K562 (cell line): ENCODE measurements at regions not wholly inside any gene's neighbourhood (a gene's known extent, or its start where the extent isn't known, plus 50 kb on each side); places are given as distances from the start of the nearest gene placed in this dataset.
"Not testable (repeated sequence)": the region's sequence is repeated elsewhere in the genome, so short reads cannot be mapped to it uniquely, and the experiment has no call there.

ENCODE experiments used
- ATAC-seq: fragments of 200-7000 bp; cut with Tn5 transposase; 3 replicates; pipeline ENCODE4 v1.9.1; 2020; ENCODE audit warnings: moderate library complexity
- BruUV-seq: library from RNA; stranded (reverse); fragments of 400-500 nt; replicated peaks from 2 replicates; lab custom pipeline; 2021; lab: Mats Ljungman, UMichigan
- CTCF ChIA-PET: fragments of 300-600 bp; formaldehyde crosslinking; extraction: SDS; loops from one replicate; lab custom pipeline; 2021; ENCODE audit warnings: low intra/inter-chr PET ratio; lab: Yijun Ruan, JAX
- POLR2A ChIA-PET: fragments of 300-600, 350-650 bp; sonication (Branson Sonifier 250); formaldehyde crosslinking; extraction: SDS; loops from one replicate; lab custom pipeline; 2021; ENCODE audit warnings: antibody characterized with exemption, inconsistent platforms; lab: Yijun Ruan, JAX
- DNase-seq, 4 experiments: peaks; one replicate each; pipeline versions ENCODE4 v3.0.0 to v3.0.0-alpha.2; 2011 to 2018; ENCODE audit warnings: low spot score in 3 of 4, mixed read lengths in 3 of 4; ENCODE audit errors: extremely low read depth in 1 of 4
- FAIRE-seq: peaks from 2 replicates; lab custom pipeline; 2011; peaks lifted over from hg19 to GRCh38; lab: Jason Lieb, UNC
- H2AFZ ChIP-seq: 2 replicates; pipeline ENCODE4 v1.6.0; 2011; ENCODE audit warnings: low read depth, low read length, control low read depth, inconsistent platforms
- H3K27ac ChIP-seq: fragments of 200-600 bp; 3 replicates; pipeline ENCODE4 v1.8.0; 2011; ENCODE audit warnings: low read depth, mild to moderate bottlenecking, control low read depth, inconsistent platforms, low read length, moderate library complexity, mixed read lengths; ENCODE audit errors: extremely low read depth
- H3K27me3 ChIP-seq, 2 experiments: fragments of 300-600 bp in 1 of 2; 2 replicates in 1 of 2; 3 replicates in 1 of 2; pipeline versions ENCODE4 v1.6.0 to v1.8.0; 2011; ENCODE audit warnings: inconsistent platforms in 2 of 2, low read length in 2 of 2, mild to moderate bottlenecking in 1 of 2, mixed read lengths in 1 of 2, moderate library complexity in 1 of 2; ENCODE audit not compliant: control insufficient read depth in 2 of 2, insufficient read depth in 2 of 2
- H3K36me3 ChIP-seq: fragments of 300-600 bp; 3 replicates; pipeline ENCODE4 v1.8.0; 2011; ENCODE audit warnings: mild to moderate bottlenecking, low read length, inconsistent platforms; ENCODE audit not compliant: control insufficient read depth, insufficient read depth
- H3K4me1 ChIP-seq, 2 experiments: fragments of 200-600 bp in 1 of 2; replicated peaks in 1 of 2; 2 replicates in 1 of 2; 3 replicates in 1 of 2; pipeline versions ENCODE4 v1.5.1 to v1.8.0; 2011; ENCODE audit warnings: inconsistent platforms in 2 of 2, low read length in 2 of 2, mild to moderate bottlenecking in 1 of 2, mixed read lengths in 1 of 2, moderate library complexity in 1 of 2; ENCODE audit not compliant: control insufficient read depth in 2 of 2, insufficient read depth in 2 of 2
- H3K4me2 ChIP-seq: 2 replicates; pipeline ENCODE4 v1.6.1; 2011; ENCODE audit warnings: low read length, control low read depth, inconsistent platforms, mixed read lengths; ENCODE audit not compliant: insufficient read depth
- H3K4me3 ChIP-seq: fragments of 200-600 bp; sonication (generic), shearing (Covaris generic); 2 replicates; pipeline ENCODE4 v1.5.1; 2016; ENCODE audit warnings: control low read depth, inconsistent platforms
- H3K79me2 ChIP-seq: fragments of 200-600 bp; 3 replicates; pipeline ENCODE4 v1.8.0; 2011; ENCODE audit warnings: low read length, inconsistent platforms; ENCODE audit not compliant: control insufficient read depth, insufficient read depth
- H3K9ac ChIP-seq, 2 experiments: 2 replicates each; pipeline versions ENCODE4 v1.6.0 to v1.6.1; 2011; ENCODE audit warnings: low read depth in 2 of 2, low read length in 2 of 2, control low read depth in 1 of 2, inconsistent platforms in 1 of 2, mild to moderate bottlenecking in 1 of 2, mixed read lengths in 1 of 2; ENCODE audit not compliant: insufficient read depth in 1 of 2
- H3K9me1 ChIP-seq: one replicate; pipeline ENCODE4 v1.6.0; 2011; ENCODE audit warnings: inconsistent platforms, mild to moderate bottlenecking, low read length, moderate library complexity; ENCODE audit not compliant: control insufficient read depth, insufficient read depth
- H3K9me3 ChIP-seq: replicated peaks from 2 replicates; pipeline ENCODE4 v1.5.1; 2011; ENCODE audit warnings: low read depth, low read length, inconsistent platforms; ENCODE audit not compliant: control insufficient read depth, insufficient read depth
- H4K20me1 ChIP-seq: replicated peaks from 2 replicates; pipeline ENCODE4 v1.6.1; 2011; ENCODE audit warnings: low read length, inconsistent platforms, mixed read lengths; ENCODE audit not compliant: control insufficient read depth, insufficient read depth
- ARID1B ChIP-seq: fragments of 450-650 bp; IDR thresholded peaks from 2 replicates; pipeline ENCODE4 v1.6.1; 2016; ENCODE audit warnings: antibody characterized with exemption, mild to moderate bottlenecking, inconsistent platforms
- CBFA2T2 ChIP-seq: fragments of 450-650 bp; conservative IDR thresholded peaks from 2 replicates; pipeline ENCODE4 v1.6.1; 2017; ENCODE audit warnings: mild to moderate bottlenecking
- CBFA2T3 ChIP-seq: fragments of 450-650 bp; IDR thresholded peaks from 2 replicates; pipeline ENCODE4 v1.6.1; 2017
- CC2D1A ChIP-seq: fragments of 450-650 bp; IDR thresholded peaks from 2 replicates; pipeline ENCODE4 v1.6.1; 2017; ENCODE audit warnings: mild to moderate bottlenecking
- DPF2 ChIP-seq: fragments of 450-650 bp; IDR thresholded peaks from 2 replicates; pipeline ENCODE4 v1.6.1; 2016
- ETV1 ChIP-seq: fragments of 450-650 bp; conservative IDR thresholded peaks from 2 replicates; pipeline ENCODE4 v1.6.1; 2016; ENCODE audit warnings: missing genetic modification characterization, control low read depth, low read depth, missing compliant biosample characterization
- ETV6 ChIP-seq, 3 experiments: fragments of 150-350 bp in 1 of 3; sonication (generic) in 1 of 3; formaldehyde crosslinking in 1 of 3; IDR thresholded peaks; 2 replicates each; pipeline versions ENCODE4 v1.6.1 to v1.8.0; 2014 to 2022; ENCODE audit warnings: borderline replicate concordance in 2 of 3, low read depth in 2 of 3, antibody characterized with exemption in 1 of 3, low read length in 1 of 3, mild to moderate bottlenecking in 1 of 3, missing genetic modification reagents in 1 of 3
- GATAD2A ChIP-seq: fragments of 450-650 bp; IDR thresholded peaks from 2 replicates; pipeline ENCODE4 v1.6.1; 2017
- HDAC1 ChIP-seq, 2 experiments: fragments of 450-650 bp; IDR thresholded peaks; 2 replicates each; pipeline ENCODE4 v1.6.1; 2016 to 2017; ENCODE audit warnings: inconsistent platforms in 1 of 2, mild to moderate bottlenecking in 1 of 2, moderate library complexity in 1 of 2
- HDAC2 ChIP-seq: fragments of 450-650 bp; IDR thresholded peaks from 2 replicates; pipeline ENCODE4 v1.6.1; 2016; ENCODE audit warnings: mild to moderate bottlenecking
- MTA2 ChIP-seq: fragments of 450-650 bp; IDR thresholded peaks from 2 replicates; pipeline ENCODE4 v1.6.1; 2016; ENCODE audit warnings: low read depth
- NCOR1 ChIP-seq: fragments of 450-650 bp; IDR thresholded peaks from 2 replicates; pipeline ENCODE4 v1.6.1; 2016; ENCODE audit warnings: mild to moderate bottlenecking, moderate library complexity
- NFIC ChIP-seq: fragments of 450-650 bp; IDR thresholded peaks from 2 replicates; pipeline ENCODE4 v1.6.1; 2017; ENCODE audit warnings: mild to moderate bottlenecking, inconsistent platforms
- PYGO2 ChIP-seq: fragments of 450-650 bp; IDR thresholded peaks from 2 replicates; pipeline ENCODE4 v1.6.1; 2016; ENCODE audit warnings: mild to moderate bottlenecking, missing genetic modification characterization, moderate library complexity, missing compliant biosample characterization
- SMARCA4 ChIP-seq: fragments of 450-650 bp; IDR thresholded peaks from 2 replicates; pipeline ENCODE4 v1.6.1; 2016
- SMARCE1 ChIP-seq: fragments of 450-650 bp; IDR thresholded peaks from 2 replicates; pipeline ENCODE4 v1.7.1; 2016; ENCODE audit warnings: mild to moderate bottlenecking
- TAL1 ChIP-seq: fragments of 450-650 bp; IDR thresholded peaks from 2 replicates; pipeline ENCODE4 v1.6.1; 2016; ENCODE audit warnings: mild to moderate bottlenecking
- TCF3 ChIP-seq: sonication (generic); formaldehyde crosslinking; IDR thresholded peaks from 2 replicates; pipeline ENCODE4 v1.4.0; 2020; ENCODE audit warnings: mild to moderate bottlenecking, missing genetic modification reagents
- TRIM24 ChIP-seq, 2 experiments: fragments of 450-650 bp; IDR thresholded peaks; 2 replicates each; pipeline ENCODE4 v1.6.1; 2016
- VEZF1 ChIP-seq: fragments of 200-800 bp; sonication (Bioruptor generic); IDR thresholded peaks from 2 replicates; pipeline ENCODE4 v1.6.1; 2017; ENCODE audit warnings: missing genetic modification characterization, missing compliant biosample characterization
- ZBTB2 ChIP-seq: fragments of 450-650 bp; IDR thresholded peaks from 2 replicates; pipeline ENCODE4 v1.6.1; 2016; ENCODE audit warnings: antibody characterized with exemption
- WGBS: fragments of 100-300 bp; shearing (Covaris generic); methylation state at CpG from one replicate; pipeline ENCODE4 v1.1.6; 2016; ENCODE audit warnings: low coverage, mixed read lengths; ENCODE audit not compliant: insufficient coverage; ENCODE audit errors: missing lambda C conversion rate; 5-methylcytosine and 5-hydroxymethylcytosine counted together
- in situ Hi-C: fragments of 300-500 bp; cut with MboI; formaldehyde crosslinking; loops from 4 replicates; pipeline ENCODE4 v1.15.0; 2018; ENCODE audit warnings: inconsistent platforms, mixed read lengths
- intact Hi-C: fragments of 100-400 bp; cut with micrococcal nuclease; formaldehyde crosslinking; loops from 2 replicates; pipeline ENCODE4 v1.14.2; 2022

DNA sequence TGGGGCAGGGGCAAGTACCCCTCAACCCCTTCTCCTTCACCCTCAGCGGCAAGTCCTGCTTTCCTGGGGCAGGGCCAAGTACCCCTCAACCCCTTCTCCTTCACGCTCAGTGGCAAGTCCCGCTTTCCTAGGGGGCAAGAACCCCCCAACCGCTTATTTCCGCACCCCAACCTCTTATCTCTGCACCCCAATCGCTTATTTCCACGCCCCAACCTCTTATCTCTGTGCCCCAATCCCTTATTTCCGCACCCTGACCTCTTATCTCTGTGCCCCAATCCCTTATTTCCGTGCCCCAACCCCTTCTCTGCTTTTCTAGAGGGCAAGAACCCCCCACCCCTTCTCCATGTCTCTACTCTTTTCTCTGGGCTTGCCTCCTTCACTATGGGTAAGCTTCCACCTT is 109.2 kb upstream of the PELI1 start:
- H3K36me3 ChIP-seq; H3K9me1 ChIP-seq; ATAC-seq; H3K79me2 ChIP-seq; CTCF ChIA-PET; POLR2A ChIA-PET; H3K4me1 ChIP-seq; in situ Hi-C loops; H3K27me3 ChIP-seq; DNase-seq; H2AFZ ChIP-seq; BruUV-seq; intact Hi-C loops; FAIRE-seq; H3K9me3 ChIP-seq; TF ChIP-seq ETV6 (CRISPR knock-in tag; IDR thresholded peaks at IDR 0.05; ENCODE audit: borderline replicate concordance): not testable (repeated sequence)
- WGBS, result 2% methylated on average over 6 of the region's 9 CpGs
- Histone ChIP-seq H3K9ac (peak overlapping the region; percentile 46 to 81; a peak in 3 of 4 replicates), H3K4me2 (peak overlapping the region; percentile 66), H3K27ac (peak overlapping the region; percentile 55; the same call in 1 of the 3 replicates), H3K4me3 (peak overlapping the region; percentile 21; the same call in 1 of the 2 replicates)
- TF ChIP-seq CC2D1A (peak; percentile 37; the same call in 1 of the 2 replicates), CBFA2T2 (peak; percentile 79), ZBTB2 (peak; percentile 63; the same call in 1 of the 2 replicates), SMARCA4 (peak; percentile 67), ETV1 (tag) (peak; percentile 48; the same call in 1 of the 2 replicates), NCOR1 (peak; percentile 83), PYGO2 (0 out of 2 replicates have a peak, but pooled peaks have one; percentile 32), NFIC (peak; percentile 52), HDAC2 (peak; percentile 40; the same call in 1 of the 2 replicates), SMARCE1 (peak; percentile 72; the same call in 1 of the 2 replicates), MTA2 (peak; percentile 72), ARID1B (peak; percentile 90), ETV6 (IDR thresholded peaks at IDR 0.05; ENCODE audit: borderline replicate concordance in 1 of 2, low read depth in 2 of 2, low read length in 1 of 2) (peak in 1 of 2 experiments; percentile 78; a peak in 1 of 4 replicates), VEZF1 (CRISPR knock-in tag) (0 out of 2 replicates have a peak, but pooled peaks have one; percentile 17), TRIM24 (IDR thresholded peaks at IDR 0.05) (peak; percentile 55 to 66; a peak in 3 of 4 replicates), CBFA2T3 (peak; percentile 85), GATAD2A (peak; percentile 85; the same call in 1 of the 2 replicates), DPF2 (peak; percentile 53), TCF3 (CRISPR knock-in tag) (peak; percentile 52), TAL1 (peak; percentile 84), HDAC1 (IDR thresholded peaks at IDR 0.05) (peak in 1 of 2 experiments; percentile 53; a peak in 1 of 4 replicates)
- TF ChIP-seq, all 486 proteins: peak for 21; not testable (repeated sequence) for 465
- H4K20me1 ChIP-seq, result not testable (repeated sequence)
